ENCODE measurements at regions not wholly inside any gene's neighbourhood (a gene's known extent, or its start where the extent isn't known, plus 50 kb on each side); places are given as distances from the start of the nearest gene placed in this dataset.

DNA sequence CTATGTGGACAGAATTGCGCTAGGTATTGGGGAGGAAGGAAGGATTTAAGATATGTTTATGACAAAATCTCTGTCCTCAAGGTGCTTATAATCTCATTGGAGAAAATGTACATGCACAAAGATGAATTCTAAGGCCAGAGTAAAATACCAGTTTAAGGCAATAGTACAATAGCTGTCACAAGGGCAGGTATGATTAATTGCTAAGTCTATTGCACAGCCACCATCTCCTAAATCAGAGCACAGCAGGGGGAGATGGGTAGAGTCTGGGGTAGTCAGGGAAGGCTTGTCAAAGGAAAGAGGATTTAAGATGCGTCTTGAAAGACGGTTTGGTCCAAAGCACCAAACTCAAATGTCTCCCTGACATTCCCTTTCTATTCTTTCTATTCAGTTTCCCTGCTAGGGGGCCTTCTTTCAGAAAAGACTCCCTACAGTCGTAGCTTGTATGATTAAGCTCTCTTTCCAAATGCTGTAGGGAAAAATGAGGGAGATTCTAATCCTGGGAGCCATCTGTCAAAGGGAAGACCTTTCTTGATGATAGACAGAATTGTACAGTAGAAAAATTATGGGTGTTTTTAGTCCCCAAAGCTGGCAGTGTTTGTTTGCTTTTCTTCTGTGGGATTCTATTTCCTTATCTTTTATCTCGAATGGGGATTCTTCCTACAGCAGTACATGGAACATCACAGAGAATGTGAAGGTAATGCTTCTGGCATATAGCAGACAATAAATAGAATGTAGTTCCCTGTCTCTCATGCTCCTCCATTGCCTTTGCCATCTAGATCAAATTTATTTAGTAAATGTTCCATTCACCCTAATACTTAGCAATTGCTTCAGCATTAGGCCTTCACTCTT lies 107.6 kb upstream of the NFIA start:
- H3K36me3 ChIP-seq (ENCODE audit: insufficient read depth, low read length) = no peaks in the 10 kb centered on the region
- no peaks in the 10 kb centered on the region for H3K79me2 ChIP-seq (replicated peaks; ENCODE audit: insufficient read depth, low read length)
- no peak overlapping the region for H3K4me2 ChIP-seq (ENCODE audit: low read length)
- no peaks in the 10 kb centered on the region for H3F3A ChIP-seq (ENCODE audit: insufficient read depth, low read length, poor library complexity, severe bottlenecking)
- TF ChIP-seq SMC3 (conservative IDR thresholded peaks at IDR 0.05; ENCODE audit: poor library complexity) (no peak), RAD21 (conservative IDR thresholded peaks at IDR 0.05) (no peak), EP300 (conservative IDR thresholded peaks at IDR 0.05; ENCODE audit: poor library complexity, severe bottlenecking) (no peak), POLR2AphosphoS5 (IDR thresholded peaks at IDR 0.05) (no peak), TAF1 (IDR thresholded peaks at IDR 0.05; ENCODE audit: low read depth) (no peak), MXI1 (conservative IDR thresholded peaks at IDR 0.05; ENCODE audit: poor library complexity, severe bottlenecking) (no peak), EZH2 (IDR thresholded peaks at IDR 0.05; ENCODE audit: borderline replicate concordance, insufficient read depth, low read length, poor library complexity, severe bottlenecking) (no peak)
- TF ChIP-seq, protein P1, sequence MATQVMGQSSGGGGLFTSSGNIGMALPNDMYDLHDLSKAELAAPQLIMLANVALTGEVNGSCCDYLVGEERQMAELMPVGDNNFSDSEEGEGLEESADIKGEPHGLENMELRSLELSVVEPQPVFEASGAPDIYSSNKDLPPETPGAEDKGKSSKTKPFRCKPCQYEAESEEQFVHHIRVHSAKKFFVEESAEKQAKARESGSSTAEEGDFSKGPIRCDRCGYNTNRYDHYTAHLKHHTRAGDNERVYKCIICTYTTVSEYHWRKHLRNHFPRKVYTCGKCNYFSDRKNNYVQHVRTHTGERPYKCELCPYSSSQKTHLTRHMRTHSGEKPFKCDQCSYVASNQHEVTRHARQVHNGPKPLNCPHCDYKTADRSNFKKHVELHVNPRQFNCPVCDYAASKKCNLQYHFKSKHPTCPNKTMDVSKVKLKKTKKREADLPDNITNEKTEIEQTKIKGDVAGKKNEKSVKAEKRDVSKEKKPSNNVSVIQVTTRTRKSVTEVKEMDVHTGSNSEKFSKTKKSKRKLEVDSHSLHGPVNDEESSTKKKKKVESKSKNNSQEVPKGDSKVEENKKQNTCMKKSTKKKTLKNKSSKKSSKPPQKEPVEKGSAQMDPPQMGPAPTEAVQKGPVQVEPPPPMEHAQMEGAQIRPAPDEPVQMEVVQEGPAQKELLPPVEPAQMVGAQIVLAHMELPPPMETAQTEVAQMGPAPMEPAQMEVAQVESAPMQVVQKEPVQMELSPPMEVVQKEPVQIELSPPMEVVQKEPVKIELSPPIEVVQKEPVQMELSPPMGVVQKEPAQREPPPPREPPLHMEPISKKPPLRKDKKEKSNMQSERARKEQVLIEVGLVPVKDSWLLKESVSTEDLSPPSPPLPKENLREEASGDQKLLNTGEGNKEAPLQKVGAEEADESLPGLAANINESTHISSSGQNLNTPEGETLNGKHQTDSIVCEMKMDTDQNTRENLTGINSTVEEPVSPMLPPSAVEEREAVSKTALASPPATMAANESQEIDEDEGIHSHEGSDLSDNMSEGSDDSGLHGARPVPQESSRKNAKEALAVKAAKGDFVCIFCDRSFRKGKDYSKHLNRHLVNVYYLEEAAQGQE (IDR thresholded peaks at IDR 0.05; ENCODE audit: borderline replicate concordance) = no peak
- TF ChIP-seq, protein P2, sequence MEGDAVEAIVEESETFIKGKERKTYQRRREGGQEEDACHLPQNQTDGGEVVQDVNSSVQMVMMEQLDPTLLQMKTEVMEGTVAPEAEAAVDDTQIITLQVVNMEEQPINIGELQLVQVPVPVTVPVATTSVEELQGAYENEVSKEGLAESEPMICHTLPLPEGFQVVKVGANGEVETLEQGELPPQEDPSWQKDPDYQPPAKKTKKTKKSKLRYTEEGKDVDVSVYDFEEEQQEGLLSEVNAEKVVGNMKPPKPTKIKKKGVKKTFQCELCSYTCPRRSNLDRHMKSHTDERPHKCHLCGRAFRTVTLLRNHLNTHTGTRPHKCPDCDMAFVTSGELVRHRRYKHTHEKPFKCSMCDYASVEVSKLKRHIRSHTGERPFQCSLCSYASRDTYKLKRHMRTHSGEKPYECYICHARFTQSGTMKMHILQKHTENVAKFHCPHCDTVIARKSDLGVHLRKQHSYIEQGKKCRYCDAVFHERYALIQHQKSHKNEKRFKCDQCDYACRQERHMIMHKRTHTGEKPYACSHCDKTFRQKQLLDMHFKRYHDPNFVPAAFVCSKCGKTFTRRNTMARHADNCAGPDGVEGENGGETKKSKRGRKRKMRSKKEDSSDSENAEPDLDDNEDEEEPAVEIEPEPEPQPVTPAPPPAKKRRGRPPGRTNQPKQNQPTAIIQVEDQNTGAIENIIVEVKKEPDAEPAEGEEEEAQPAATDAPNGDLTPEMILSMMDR (IDR thresholded peaks at IDR 0.05; ENCODE audit: poor library complexity, severe bottlenecking) = no peak
- H3K4me3 ChIP-seq (ENCODE audit: low read length) = no peak overlapping the region
- H3K9ac ChIP-seq (ENCODE audit: low read length) = no peak overlapping the region
- H2AFZ ChIP-seq (ENCODE audit: low read depth, low read length) = no peak overlapping the region
- no peaks in the 10 kb centered on the region for H3K9me2 ChIP-seq (ENCODE audit: insufficient read depth, low read length)
- no peaks in the 10 kb centered on the region for H3K27me3 ChIP-seq (ENCODE audit: insufficient read depth, low read depth, low read length)
- no peak overlapping the region for H3K27ac ChIP-seq (ENCODE audit: low read length)
- H3K9me3 ChIP-seq (ENCODE audit: low read length) = no peaks in the 10 kb centered on the region
- no peaks in the 10 kb centered on the region for H4K20me1 ChIP-seq (ENCODE audit: insufficient read depth)

DNA sequence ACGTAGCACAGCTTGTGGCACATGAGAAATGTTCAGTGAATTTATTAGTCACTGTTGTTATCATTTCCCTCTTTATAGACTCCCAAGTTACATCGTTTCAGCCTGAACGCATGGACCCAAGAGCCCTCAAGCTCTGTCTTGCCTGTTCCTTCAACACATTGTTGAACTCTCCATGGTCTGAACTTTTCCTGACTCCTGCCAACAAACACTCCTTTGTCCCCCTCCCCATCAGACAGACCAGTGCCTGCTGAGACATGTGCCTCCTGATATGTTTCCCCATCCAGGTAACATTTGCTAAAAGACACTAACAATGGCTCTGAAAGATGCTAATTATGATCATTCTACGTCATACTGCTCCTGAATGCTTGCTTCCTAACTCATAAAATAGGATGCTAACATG lies 108.7 kb upstream of the NFIA start:
- Histone ChIP-seq H3K9me3 (ENCODE audit: low read length) (no peaks in the 10 kb centered on the region), H2AFZ (ENCODE audit: low read depth, low read length) (no peak overlapping the region), H3F3A (ENCODE audit: insufficient read depth, low read length, poor library complexity, severe bottlenecking) (no peaks in the 10 kb centered on the region), H3K27me3 (ENCODE audit: insufficient read depth, low read depth, low read length) (no peaks in the 10 kb centered on the region), H3K4me2 (ENCODE audit: low read length) (no peak overlapping the region), H4K20me1 (ENCODE audit: insufficient read depth) (no peaks in the 10 kb centered on the region), H3K79me2 (replicated peaks; ENCODE audit: insufficient read depth, low read length) (no peaks in the 10 kb centered on the region), H3K27ac (ENCODE audit: low read length) (no peak overlapping the region), H3K36me3 (ENCODE audit: insufficient read depth, low read length) (no peaks in the 10 kb centered on the region), H3K9me2 (ENCODE audit: insufficient read depth, low read length) (no peaks in the 10 kb centered on the region), H3K9ac (ENCODE audit: low read length) (no peak overlapping the region), H3K4me3 (ENCODE audit: low read length) (no peak overlapping the region)
- TF ChIP-seq POLR2AphosphoS5 (IDR thresholded peaks at IDR 0.05) = no peak
